Kasumi-1 (cell line): ENCODE measurements at regions not wholly inside any gene's neighbourhood (a gene's known extent, or its start where the extent isn't known, plus 50 kb on each side); places are given as distances from the start of the nearest gene placed in this dataset.
"Not testable (repeated sequence)": the region's sequence is repeated elsewhere in the genome, so short reads cannot be mapped to it uniquely, and the experiment has no call there.

Source experiments
- DNase-seq, 2 experiments: peaks; one replicate each; lab custom pipeline; 2025; lab: John Stamatoyannopoulos, UW

DNA sequence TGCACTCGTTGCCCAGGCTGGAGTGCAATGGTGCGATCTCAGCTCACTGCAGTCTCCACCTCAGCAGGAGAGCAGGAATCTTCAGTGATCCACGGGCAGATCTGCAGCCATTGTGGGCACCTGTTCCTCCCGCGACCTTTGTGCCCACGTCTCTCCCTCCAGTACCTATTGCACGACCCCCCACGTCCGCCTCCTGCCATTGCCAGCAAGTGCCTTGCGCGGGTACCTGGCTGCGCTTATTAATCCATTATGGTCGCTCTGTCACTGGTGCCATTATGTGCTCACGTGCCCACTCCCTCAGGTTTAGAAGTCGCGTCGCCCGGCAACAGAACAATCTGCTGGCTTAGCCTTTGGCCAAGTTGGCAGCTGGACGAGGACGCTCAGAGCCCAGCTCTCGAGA is 146.2 kb upstream of the C1QTNF3 start:
- not testable (repeated sequence) for DNase-seq

DNA sequence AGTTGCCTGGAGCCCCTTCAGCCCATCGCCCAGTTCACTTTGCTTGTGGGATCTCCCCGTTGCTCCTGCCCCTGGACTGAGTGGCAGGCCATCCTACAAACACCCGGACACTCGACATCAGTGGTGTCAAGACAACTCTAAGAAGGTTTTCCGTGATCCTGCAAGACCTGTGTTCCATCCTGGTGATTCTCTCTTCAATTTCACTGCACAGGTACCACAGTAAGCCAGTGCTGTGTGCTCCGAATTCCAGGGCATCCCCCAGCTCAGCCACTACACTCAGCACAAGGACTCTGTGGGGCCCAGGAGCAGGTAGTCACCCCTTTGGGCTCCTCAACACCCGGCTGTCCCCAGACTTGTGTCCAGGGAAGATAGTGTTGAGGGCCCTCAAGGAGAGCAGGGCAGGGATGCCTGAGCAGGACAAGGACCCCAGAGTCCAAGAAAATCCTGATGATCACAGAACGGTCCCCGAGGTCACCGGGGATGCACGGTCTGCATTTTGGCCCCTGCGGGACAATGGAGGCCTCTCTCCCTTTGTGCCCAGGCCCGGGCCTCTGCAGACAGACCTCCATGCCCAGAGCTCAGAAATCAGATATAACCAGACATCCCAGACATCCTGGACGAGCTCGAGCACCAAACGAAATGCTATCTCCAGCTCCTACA is 146.9 kb upstream of the C1QTNF3 start:
- not testable (repeated sequence) for DNase-seq

DNA sequence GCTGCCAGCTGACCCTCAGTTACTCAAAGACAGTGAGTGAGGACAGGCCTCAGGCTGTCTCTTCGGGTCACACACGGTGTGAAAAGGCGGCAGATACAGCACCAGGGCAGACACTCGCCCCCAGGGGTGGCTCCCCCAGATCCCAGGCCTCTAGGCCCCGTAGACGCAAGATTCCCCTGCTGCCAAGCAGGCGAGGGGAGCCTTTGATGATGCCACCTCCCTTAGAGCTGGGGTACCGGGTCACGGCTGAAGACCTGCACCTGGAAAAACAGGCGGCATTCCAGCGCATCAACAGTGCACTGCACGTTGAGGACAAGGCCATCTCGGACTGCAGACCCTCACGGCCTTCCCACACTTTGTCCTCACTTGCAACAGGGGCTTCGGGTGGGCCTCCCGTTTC is 147.5 kb upstream of the C1QTNF3 start:
- not testable (repeated sequence) for DNase-seq

DNA sequence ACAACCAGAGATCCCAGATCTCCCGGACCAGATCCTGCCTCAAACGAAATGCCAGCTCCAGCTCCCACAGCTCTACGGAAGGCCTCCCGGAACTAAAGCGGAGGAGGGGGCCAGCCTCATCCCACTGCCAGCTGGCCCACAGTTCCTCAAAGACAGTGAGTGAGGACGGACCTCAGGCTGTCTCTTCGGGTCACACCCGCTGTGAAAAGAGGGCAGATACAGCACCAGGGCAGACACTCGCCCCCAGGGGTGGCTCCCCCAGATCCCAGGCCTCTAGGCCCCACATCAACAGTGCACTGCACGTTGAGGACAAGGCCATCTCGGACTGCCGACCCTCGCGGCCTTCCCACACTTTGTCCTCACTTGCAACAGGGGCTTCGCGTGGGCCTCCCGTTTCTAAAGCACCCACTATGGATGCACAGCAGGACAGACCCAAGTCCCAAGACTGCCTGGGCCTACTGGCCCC is 148.3 kb upstream of the C1QTNF3 start:
- not testable (repeated sequence) for DNase-seq

DNA sequence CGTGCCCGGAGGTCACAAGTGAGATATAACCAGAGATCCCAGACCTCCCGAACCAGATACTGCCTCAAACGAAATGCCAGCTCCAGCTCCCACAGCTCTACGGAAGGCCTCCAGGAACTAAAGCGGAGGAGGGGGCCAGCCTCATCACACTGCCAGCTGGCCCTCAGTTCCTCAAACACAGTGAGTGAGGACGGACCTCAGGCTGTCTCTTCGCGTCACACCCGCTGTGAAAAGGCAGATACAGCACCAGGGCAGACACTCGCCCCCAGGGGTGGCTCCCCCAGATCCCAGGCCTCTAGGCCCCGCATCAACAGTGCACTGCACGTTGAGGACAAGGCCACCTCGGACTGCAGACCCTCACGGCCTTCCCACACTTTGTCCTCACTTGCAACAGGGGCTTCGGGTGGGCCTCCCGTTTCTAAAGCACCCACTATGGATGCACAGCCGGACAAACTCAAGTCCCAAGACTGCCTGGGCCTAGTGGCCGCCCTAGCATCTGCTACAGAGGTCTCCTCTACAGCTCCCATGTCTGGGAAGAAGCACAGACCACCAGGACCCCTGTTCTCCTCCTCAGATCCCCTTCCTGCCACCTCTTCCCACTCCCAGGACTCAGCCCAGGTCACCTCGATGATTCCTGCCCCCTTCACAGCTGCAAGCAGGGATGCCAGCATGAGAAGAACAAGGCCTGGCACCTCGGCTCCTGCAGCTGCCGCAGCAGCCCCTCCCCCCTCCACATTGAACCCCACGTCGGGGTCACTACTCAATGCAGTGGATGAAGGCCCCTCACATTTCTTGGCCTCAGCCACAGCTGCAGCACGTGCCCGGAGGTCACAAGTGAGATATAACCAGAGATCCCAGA is 149.3 kb upstream of the C1QTNF3 start:
- DNase-seq, result not testable (repeated sequence)

DNA sequence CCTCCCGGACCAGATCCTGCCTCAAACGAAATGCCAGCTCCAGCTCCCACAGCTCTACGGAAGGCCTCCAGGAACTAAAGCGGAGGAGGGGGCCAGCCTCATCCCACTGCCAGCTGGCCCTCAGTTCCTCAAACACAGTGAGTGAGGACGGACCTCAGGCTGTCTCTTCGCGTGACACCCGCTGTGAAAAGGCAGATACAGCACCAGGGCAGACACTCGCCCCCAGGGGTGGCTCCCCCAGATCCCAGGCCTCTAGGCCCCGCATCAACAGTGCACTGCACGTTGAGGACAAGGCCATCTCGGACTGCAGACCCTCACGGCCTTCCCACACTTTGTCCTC is 149.9 kb upstream of the C1QTNF3 start:
- DNase-seq, result not testable (repeated sequence)

DNA sequence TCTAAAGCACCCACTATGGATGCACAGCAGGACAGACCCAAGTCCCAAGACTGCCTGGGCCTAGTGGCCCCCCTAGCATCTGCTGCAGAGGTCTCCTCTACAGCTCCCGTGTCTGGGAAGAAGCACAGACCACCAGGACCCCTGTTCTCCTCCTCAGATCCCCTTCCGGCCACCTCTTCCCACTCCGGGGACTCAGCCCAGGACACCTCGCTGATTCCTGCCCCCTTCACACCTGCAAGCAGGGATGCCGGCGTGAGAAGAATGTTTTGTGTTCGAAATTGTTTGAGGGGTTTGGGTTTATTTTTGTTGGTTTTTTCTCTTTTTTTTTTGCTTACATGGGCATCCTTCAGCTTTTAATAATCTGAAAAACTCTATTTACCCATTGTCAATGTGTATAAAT is 150.3 kb upstream of the C1QTNF3 start:
- DNase-seq, result not testable (repeated sequence)

DNA sequence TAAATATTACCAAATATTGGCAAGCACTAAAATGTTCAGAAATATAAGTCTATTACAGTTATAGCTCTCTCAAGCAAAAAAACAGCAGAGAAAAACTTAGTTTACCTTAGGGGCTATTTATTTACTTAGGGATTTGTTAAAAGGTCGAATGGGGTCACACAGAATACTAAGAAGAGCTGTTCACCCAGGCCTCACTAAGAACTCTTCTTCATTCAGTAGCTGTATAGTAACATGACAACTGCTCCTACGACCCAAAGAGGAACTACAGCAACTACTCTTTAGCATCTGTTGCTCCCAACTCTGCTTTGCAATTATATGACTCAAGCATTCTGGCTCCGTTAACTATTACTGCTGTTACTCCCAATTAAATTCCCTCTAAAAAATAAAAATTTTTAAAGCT is 150.8 kb upstream of the C1QTNF3 start:
- DNase-seq, result not testable (repeated sequence)

DNA sequence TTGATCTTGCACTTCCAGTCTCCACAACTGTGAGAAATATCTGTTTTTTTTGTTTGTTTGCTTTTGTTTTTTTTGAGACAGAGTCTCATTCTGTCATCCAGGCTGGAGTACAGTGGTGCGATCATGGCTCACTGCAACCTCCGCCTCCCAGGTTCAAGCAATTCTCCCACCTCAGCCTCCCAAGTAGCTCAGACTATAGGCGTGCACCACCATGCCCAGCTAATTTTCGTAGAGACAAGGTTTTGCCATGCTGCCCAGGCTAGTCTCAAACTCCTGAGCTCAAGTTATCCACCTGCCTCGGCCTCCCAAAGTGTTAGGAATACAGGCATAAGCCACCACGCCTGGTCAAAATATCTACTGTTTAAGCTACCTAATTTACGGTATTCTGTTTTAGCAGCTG is 153.1 kb upstream of the C1QTNF3 start:
- DNase-seq, result not testable (repeated sequence)

DNA sequence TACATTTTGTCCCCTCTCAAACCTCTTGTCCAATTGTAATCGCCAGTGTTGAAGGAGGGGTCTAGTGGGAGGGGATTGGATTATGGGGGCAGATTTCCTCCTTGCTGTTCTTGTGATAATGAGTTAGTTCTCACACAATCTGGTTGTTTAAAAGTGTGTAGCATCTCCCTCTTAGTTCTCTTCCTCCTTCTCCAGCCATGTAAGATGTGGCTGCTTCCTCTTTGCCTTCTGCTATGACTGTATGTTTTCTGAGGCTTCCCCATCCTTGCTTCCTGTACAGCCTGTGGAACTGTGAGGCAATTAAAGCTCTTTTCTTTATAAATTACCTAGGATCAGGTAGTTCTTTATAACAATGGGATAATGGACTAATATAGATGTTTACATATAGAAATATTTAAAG is 162.3 kb upstream of the C1QTNF3 start:
- not testable (repeated sequence) for DNase-seq

DNA sequence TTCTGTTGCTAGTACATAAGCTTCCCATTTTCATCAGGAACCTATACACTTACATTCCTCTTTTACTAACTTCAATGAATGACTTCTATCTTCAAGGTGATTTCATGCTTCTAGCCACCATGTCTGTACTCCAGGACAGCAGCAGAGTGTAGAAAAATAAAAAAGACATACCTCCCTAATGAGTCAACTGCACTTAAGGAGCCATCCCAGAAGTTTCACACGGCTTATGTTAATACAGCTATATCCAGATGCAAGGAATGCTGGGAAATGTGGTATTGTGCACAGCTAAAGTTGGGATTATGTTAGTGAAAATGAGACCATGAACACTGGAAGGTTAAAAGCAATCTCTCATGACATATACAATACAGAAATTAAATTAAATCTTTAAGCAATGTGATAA is 174.4 kb upstream of the C1QTNF3 start:
- not testable (repeated sequence) for DNase-seq

DNA sequence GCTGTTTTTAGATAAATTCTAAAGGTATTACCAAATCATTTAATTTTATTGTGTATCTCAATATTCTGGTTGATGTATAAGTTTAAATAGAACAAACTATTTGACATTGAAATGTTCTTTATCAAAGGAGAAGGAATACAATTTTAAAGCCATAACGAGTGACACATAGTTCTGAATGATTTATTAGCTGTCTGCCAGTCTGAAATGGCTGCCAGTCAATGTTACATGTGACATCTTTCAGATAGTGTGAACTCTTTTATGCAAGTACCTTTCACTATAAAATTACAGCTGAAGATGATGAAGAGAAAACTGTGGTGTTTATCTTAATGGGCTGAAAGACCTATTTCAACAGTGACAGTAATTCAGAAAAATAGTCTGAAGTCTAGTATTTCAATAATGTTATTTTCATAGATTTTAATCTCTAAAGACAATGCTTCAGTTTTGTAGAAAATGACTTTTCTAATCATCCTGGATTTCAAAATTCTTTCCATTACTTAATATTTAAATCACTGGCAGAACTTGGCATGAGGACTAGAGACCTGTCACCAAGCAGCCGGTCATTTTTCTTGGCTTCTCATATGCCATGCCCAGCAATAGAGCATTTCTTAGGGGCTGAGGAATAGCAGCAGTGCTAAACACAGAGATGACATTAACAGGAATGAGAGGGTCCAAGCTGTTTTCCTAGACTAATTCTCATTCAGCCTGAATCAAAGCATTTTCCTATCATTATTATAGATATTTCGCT is 178.5 kb upstream of the C1QTNF3 start:
- DNase-seq, result not testable (repeated sequence)

DNA sequence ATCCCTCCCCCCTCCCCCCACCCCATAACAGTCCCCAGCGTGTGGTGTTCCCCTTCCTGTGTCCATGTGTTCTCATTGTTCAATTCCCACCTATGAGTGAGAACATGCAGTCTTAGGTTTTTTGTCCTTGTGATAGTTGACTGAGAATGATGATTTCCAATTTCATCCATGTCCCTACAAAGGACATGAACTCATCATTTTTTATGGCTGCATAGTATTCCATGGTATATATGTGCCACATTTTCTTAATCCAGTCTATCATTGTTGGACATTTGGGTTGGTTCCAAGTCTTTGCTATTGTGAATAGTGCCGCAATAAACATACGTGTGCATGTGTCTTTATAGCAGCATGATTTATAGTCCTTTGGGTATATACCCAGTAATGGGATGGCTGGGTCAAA is 180.1 kb upstream of the C1QTNF3 start:
- DNase-seq, result not testable (repeated sequence)

DNA sequence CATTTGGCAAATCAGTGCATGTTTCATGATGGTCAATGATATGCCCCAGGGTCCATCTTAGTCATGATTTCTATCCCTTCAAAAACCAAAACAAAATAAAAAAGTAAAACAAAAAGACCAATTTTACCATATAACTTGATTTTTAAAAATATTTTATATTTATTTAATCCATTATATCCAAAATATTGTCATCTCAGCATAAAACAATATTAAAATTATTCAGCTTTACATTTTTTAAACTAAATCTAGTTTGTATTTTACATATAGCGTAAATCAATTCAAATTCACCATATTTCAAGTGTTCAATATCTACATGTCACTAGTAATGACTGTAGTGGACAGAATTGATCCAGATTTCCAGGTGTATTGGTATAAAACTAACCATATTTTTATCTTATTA is 187.4 kb upstream of the C1QTNF3 start:
- not testable (repeated sequence) for DNase-seq

DNA sequence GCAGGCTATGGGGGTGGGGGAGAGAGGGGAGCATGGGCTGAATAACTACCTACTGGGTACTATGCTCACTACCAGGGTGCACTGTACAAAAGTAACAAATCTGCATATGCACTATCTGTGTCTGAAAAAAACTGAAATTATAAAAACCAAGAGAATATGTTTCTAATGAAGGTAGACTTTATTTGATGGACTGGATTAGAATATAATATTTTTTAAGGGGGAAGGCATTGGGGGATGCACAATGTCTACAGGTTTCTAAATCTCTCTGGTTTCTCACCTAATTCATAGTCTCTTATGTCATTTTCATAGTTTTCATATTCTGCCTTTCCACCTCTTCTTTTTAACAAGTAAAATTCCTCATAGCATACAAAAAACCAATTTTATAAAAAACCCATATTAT is 200.8 kb upstream of the C1QTNF3 start:
- not testable (repeated sequence) for DNase-seq

DNA sequence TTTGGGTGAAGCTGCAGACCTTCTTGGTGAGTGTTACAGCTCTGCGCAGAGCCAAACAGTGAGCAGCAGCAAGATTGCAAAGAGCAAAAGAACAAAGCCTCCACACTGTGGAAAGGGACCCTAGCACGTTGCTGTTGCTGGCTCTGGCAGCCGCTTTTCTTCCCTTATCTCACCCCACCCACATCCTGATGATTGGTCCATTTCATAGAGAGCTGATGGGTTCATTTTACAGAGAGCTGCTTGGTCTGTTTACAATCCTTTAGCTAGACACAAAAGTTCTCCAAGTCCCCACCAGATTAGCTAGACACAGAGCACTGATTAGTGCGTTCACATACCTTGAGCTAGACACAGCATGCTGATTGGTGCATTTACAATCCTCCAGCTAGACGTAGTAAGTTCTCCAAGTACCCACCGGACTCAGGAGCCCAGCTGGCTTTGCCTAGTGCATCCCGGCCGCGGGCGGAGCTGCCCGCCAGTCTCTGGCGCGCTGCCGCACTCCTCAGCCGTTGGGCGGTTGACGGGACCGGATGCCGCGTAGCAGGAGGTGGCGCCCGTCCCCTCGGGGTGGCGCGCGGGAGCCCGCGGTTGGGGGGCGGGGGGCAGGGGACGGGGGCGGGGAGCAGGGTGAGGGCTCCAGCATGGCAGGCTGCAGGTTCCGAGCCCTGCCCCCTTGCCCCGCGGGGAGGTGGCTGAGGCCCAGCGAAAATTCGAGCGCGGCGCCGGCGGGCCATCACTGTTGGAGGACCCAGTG is 201.4 kb upstream of the C1QTNF3 start:
- DNase-seq, result not testable (repeated sequence)

DNA sequence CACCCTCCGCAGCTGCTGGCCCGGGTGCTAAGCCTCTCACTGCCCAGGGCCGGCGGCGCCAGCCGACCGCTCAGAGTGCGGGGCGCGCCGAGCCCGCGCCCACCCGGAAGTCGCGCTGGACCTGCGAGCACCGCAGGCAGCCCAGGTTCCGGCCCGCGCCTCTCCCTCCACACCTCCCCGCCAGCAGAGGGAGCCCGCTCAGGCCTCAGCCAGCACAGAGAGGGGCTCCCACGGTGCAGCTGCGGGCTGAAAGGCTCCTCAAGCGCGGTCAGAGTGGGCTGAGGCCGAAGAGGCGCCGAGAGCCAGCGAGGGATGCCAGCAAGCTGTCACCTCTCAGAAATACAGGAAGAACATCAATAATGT is 202.0 kb upstream of the C1QTNF3 start:
- not testable (repeated sequence) for DNase-seq

DNA sequence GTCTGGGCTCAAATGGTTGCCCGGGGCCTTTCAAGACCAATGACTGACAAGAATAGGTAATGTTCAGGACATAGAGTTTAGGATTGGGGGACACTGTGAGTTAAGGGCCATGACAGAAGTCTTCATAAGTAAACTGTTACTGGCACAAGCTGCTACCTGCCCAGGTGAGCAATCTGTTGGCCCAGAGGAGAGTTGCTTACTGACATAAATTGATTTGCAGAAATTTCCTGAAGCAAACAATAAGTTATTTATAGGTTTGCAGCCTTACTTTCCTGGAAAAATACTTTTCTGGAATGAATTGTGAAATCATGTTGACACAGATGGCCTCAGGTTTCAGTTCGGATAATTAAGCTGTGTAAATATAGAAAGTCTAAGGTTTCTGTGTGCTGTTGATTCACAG is 202.8 kb upstream of the C1QTNF3 start:
- DNase-seq, result not testable (repeated sequence)

DNA sequence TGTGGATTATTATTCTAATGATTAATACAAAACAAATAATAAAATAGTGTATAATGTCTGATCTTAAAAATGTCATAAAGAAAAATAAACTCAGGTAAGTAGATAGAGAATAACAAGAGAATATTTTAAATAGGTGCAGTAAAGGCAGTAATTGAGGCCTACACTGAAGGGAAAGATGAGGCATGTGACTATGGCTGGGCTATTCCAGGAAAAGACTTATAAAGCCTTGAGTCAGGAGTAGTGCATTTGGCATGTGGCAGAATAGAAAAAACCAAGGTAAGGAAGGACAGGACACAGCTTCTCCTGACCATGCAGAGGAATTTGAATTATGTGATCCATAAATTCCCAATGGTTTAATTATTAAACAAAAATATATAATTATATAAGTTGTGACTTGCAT is 215.6 kb upstream of the C1QTNF3 start:
- not testable (repeated sequence) for DNase-seq

DNA sequence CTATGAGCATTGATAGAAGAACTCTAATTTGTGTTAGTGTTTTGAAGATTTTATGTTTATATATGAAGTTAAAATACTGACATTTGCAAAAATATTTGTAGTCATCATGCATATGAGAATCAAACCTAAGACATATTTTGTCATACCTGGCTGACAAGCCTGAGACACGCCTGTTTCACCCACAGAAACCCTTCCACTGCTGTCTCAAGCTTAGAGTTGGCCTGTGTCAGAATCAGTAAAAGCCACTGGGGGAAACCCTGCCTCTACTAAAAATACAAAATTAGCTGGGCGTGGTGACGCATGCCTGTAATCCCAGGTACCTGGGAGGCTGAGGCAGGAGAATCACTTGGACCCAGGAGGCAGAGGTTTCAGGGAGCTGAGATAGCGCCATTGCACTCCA is 218.0 kb upstream of the C1QTNF3 start:
- not testable (repeated sequence) for DNase-seq

DNA sequence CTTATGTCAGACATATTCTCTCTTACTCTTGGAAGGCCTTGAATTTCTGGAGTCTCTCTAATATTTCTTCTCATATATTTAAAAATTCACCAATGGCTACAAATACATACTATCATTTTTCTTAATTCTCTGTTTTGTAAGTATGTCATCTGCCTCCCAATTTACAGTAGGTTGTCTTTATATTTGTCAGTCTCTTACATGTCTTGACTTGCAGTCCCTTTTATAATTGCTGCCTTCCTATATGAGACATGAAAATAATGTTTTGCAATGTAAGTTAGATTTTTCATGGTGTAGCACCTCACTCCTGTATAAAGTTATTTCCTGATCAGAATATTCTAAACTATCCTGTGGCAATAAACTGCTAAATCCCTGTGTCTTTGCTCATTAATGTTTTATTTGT is 223.1 kb upstream of the C1QTNF3 start:
- DNase-seq, result not testable (repeated sequence)

DNA sequence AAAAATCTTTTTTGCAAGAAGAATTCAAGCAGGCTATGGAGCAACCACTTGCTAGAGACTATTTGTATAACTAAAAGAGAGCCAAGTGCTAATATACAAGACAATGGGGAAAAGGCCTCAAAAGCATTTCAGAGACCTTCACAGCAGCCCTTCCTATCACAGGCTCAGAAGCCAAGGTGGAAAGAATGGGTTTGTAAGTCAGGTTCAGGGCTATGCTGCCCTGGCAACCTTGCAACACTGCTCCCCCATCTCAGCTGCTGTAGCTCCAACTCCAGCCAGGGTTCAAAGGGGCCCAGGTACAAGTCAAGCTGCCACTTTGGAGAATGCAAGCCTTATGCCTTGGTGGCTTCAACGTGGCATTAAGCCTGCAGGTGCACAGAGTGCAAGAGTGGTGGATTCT is 253.7 kb upstream of the C1QTNF3 start:
- not testable (repeated sequence) for DNase-seq
